Erythroblast (primary cell): ENCODE measurements at regions not wholly inside any gene's neighbourhood (a gene's known extent, or its start where the extent isn't known, plus 50 kb on each side); places are given as distances from the start of the nearest gene placed in this dataset.

Experiments used
- GATA1 ChIP-seq: IDR thresholded peaks from 2 replicates; pipeline ENCODE4 v1.6.1; 2011; ENCODE audit warnings: low read depth, mild to moderate bottlenecking, control low read depth, low read length, moderate library complexity
- POLR2A ChIP-seq: IDR thresholded peaks from 2 replicates; pipeline ENCODE4 v1.6.1; 2011; ENCODE audit warnings: mild to moderate bottlenecking, low read length

GRCh38 chr4:91909963-91910362 lies 393.8 kb upstream of the GRID2 start:
- TF ChIP-seq POLR2A (no peak), GATA1 (no peak)
